ENCODE measurements at regions not wholly inside any gene's neighbourhood (a gene's known extent, or its start where the extent isn't known, plus 50 kb on each side); places are given as distances from the start of the nearest gene placed in this dataset.

- no peak for TF ChIP-seq CTCF (CRISPR knock-in tag; IDR thresholded peaks at IDR 0.05)
- no peak for TF ChIP-seq SETDB1 (CRISPR knock-in tag; IDR thresholded peaks at IDR 0.05; ENCODE audit: borderline replicate concordance)
- TF ChIP-seq RBFOX2 (IDR thresholded peaks at IDR 0.05; ENCODE audit: low read depth, low read length) = no peak
- TF ChIP-seq HNRNPLL (IDR thresholded peaks at IDR 0.05; ENCODE audit: low read depth, low read length, poor library complexity, severe bottlenecking) = no peak
- TF ChIP-seq ATF3 (CRISPR knock-in tag; IDR thresholded peaks at IDR 0.05) = no peak
- no peak for TF ChIP-seq REST (IDR thresholded peaks at IDR 0.05; ENCODE audit: borderline replicate concordance in 1 of 2, low read depth in 1 of 2, low read length in 2 of 2)
- no peak for TF ChIP-seq RAD21 (CRISPR knock-in tag; IDR thresholded peaks at IDR 0.05)
These were observed 440.0 kb upstream of the PCDH10 start for GRCh38 chr4:132709056-132709455.

All from HepG2 (cell line).